ENCODE measurements at regions not wholly inside any gene's neighbourhood (a gene's known extent, or its start where the extent isn't known, plus 50 kb on each side); places are given as distances from the start of the nearest gene placed in this dataset.

- Histone ChIP-seq H3K27me3 (ENCODE audit: control insufficient read depth in 2 of 2, insufficient read depth in 2 of 2, low read length in 2 of 2) (no peaks in the 10 kb centered on the region), H3K27ac (ENCODE audit: extremely low read depth, low read depth, low read length) (no peak overlapping the region), H3K36me3 (ENCODE audit: control insufficient read depth, insufficient read depth, low read length) (no peaks in the 10 kb centered on the region), H2AFZ (ENCODE audit: low read depth, low read length) (no peak overlapping the region), H3K79me2 (ENCODE audit: control insufficient read depth, insufficient read depth, low read length) (no peaks in the 10 kb centered on the region), H3K4me1 (replicated peaks in 1 of 2; ENCODE audit: control insufficient read depth in 2 of 2, insufficient read depth in 2 of 2, low read length in 2 of 2) (no peaks in the 10 kb centered on the region), H3K9me1 (ENCODE audit: control insufficient read depth, insufficient read depth, low read length) (no peaks in the 10 kb centered on the region), H3K9ac (ENCODE audit: insufficient read depth in 1 of 2, low read depth in 2 of 2, low read length in 2 of 2) (no peak overlapping the region), H4K20me1 (replicated peaks; ENCODE audit: control insufficient read depth, insufficient read depth, low read length) (no peaks in the 10 kb centered on the region), H3K4me3 (no peak overlapping the region), H3K9me3 (replicated peaks; ENCODE audit: control insufficient read depth, insufficient read depth, low read depth, low read length) (no peaks in the 10 kb centered on the region), H3K4me2 (ENCODE audit: insufficient read depth, low read length) (no peak overlapping the region)
- ChIA-PET POLR2A (no interaction called here), CTCF (ENCODE audit: low intra/inter-chr PET ratio) (no interaction called here)
- intact Hi-C loops (cut with micrococcal nuclease) (no loop called here), in situ Hi-C loops (cut with MboI) (no loop called here)
- TF ChIP-seq SMARCA4 (IDR thresholded peaks at IDR 0.05): no peak
- TF ChIP-seq AFF1 (IDR thresholded peaks at IDR 0.05; ENCODE audit: low read depth in 1 of 2, partially characterized antibody in 2 of 2): no peak
- no peak for TF ChIP-seq ZNF41 (CRISPR knock-in tag; conservative IDR thresholded peaks at IDR 0.05)
- TF ChIP-seq ZNF347 (CRISPR knock-in tag; IDR thresholded peaks at IDR 0.05; ENCODE audit: low read depth): no peak
- FAIRE-seq: no peak
- no peak for DNase-seq (ENCODE audit: extremely low read depth in 1 of 4, low spot score in 3 of 4)
- no peak for ATAC-seq
- no TSS peak for BruUV-seq (replicated peaks)
- 2% methylated on average over 4 of the region's 4 CpGs for WGBS (ENCODE audit: insufficient coverage, low coverage, missing lambda C conversion rate)
These were observed 294.2 kb downstream of the GPATCH2 start for GRCh38 chr1:217336724-217337123.
